Sigmoid colon (tissue), 4 donors: ENCODE measurements at regions not wholly inside any gene's neighbourhood (a gene's known extent, or its start where the extent isn't known, plus 50 kb on each side); places are given as distances from the start of the nearest gene placed in this dataset.

Experiments used
- CTCF ChIP-seq, 4 experiments: fragments of 450-650 bp in 3 of 4; fragments of 200-600 bp in 1 of 4; IDR thresholded peaks; one replicate each; pipeline ENCODE4 v1.5.1; 2016 to 2019; ENCODE audit warnings: antibody characterized with exemption in 4 of 4, mild to moderate bottlenecking in 3 of 4, moderate library complexity in 2 of 4
- EP300 ChIP-seq, 4 donors: sonication (generic); formaldehyde crosslinking; IDR thresholded peaks; one replicate each; pipeline ENCODE4 v1.6.1; 2017; ENCODE audit warnings: antibody characterized with exemption in 4 of 4
- POLR2A ChIP-seq, 2 donors: fragments of 450-650 bp; IDR thresholded peaks; one replicate each; pipeline ENCODE4 v1.6.1; 2016; ENCODE audit warnings: antibody characterized with exemption in 2 of 2, mild to moderate bottlenecking in 2 of 2, moderate library complexity in 2 of 2
- POLR2AphosphoS5 ChIP-seq, 4 donors: sonication (generic); formaldehyde crosslinking; IDR thresholded peaks; one replicate each; pipeline ENCODE4 v1.6.1; 2017; ENCODE audit warnings: antibody characterized with exemption in 4 of 4

DNA sequence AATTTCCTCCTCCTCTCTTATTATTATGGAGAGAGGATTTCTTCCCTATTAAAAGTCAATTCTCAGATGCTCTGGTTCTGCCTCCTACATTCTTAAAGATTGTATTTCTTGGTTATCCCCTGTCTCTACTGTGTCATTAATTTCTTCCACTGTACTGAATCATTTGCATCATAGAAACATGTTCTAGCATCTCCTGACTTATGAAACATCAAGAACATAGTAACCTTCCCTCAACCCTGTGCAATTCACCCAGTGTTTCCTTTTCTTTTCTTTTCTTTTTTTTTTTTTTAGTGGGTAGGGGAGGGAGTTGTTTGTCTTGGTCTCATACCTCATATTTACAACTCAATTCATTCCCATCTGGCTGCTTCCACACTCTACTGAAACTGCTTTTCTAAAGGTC, 288.0 kb upstream of the PLET1 start:
- TF ChIP-seq POLR2A (IDR thresholded peaks at IDR 0.05) (no peak), CTCF (IDR thresholded peaks at IDR 0.05) (no peak), POLR2AphosphoS5 (IDR thresholded peaks at IDR 0.05) (no peak), EP300 (IDR thresholded peaks at IDR 0.05) (no peak)
